Mucosa of rectum (tissue), 2 donors: ENCODE measurements at regions not wholly inside any gene's neighbourhood (a gene's known extent, or its start where the extent isn't known, plus 50 kb on each side); places are given as distances from the start of the nearest gene placed in this dataset.

Experiments used
- H3K27ac ChIP-seq, 2 donors: one replicate each; pipeline ENCODE4 v1.7.0; 2013; ENCODE audit warnings: inconsistent platforms in 2 of 2, low read depth in 2 of 2, low read length in 2 of 2
- H3K27me3 ChIP-seq, 2 donors: one replicate each; pipeline ENCODE4 v1.7.0; 2013; ENCODE audit warnings: low read length in 2 of 2; ENCODE audit not compliant: control insufficient read depth in 2 of 2, insufficient read depth in 2 of 2
- H3K36me3 ChIP-seq, 2 donors: one replicate each; pipeline ENCODE4 v1.7.0; 2013; ENCODE audit warnings: low read length in 2 of 2; ENCODE audit not compliant: control insufficient read depth in 2 of 2, insufficient read depth in 2 of 2
- H3K4me1 ChIP-seq, 2 donors: one replicate each; pipeline ENCODE4 v1.7.0; 2013; ENCODE audit warnings: low read length in 2 of 2, mild to moderate bottlenecking in 1 of 2; ENCODE audit not compliant: control insufficient read depth in 2 of 2, insufficient read depth in 2 of 2
- H3K4me3 ChIP-seq, 2 donors: one replicate each; pipeline ENCODE4 v1.7.0; 2013; ENCODE audit warnings: low read length in 2 of 2
- H3K9ac ChIP-seq, 2 donors: one replicate each; pipeline ENCODE4 v1.7.0; 2013; ENCODE audit warnings: low read length in 2 of 2, low read depth in 1 of 2, mild to moderate bottlenecking in 1 of 2
- H3K9me3 ChIP-seq, 2 donors: one replicate each; pipeline ENCODE4 v1.7.0; 2013; ENCODE audit warnings: low read length in 2 of 2; ENCODE audit not compliant: control insufficient read depth in 2 of 2
- donor health status: healthy.
- donor health status: Normal muscosa, but diverticular disease.

- Histone ChIP-seq H3K27ac (no peak overlapping the region), H3K9ac (no peak overlapping the region), H3K4me3 (no peak overlapping the region), H3K4me1 (no peaks in the 10 kb centered on the region), H3K27me3 (no peaks in the 10 kb centered on the region), H3K9me3 (no peaks in the 10 kb centered on the region), H3K36me3 (no peaks in the 10 kb centered on the region)
Measured at GRCh38 chr6:134529921-134530320, 212.0 kb upstream of the SGK1 start.

GRCh38 chr6:134529305-134529704 is 211.4 kb upstream of the SGK1 start:
- H3K4me1 ChIP-seq: no peaks in the 10 kb centered on the region
- H3K9ac ChIP-seq: no peak overlapping the region
- H3K36me3 ChIP-seq: no peaks in the 10 kb centered on the region
- no peak overlapping the region for H3K27ac ChIP-seq
- no peak overlapping the region for H3K4me3 ChIP-seq
- H3K9me3 ChIP-seq: no peaks in the 10 kb centered on the region
- no peaks in the 10 kb centered on the region for H3K27me3 ChIP-seq

- Histone ChIP-seq H3K9me3 (no peaks in the 10 kb centered on the region), H3K4me3 (no peak overlapping the region), H3K36me3 (no peaks in the 10 kb centered on the region), H3K27ac (no peak overlapping the region), H3K4me1 (no peaks in the 10 kb centered on the region), H3K9ac (no peak overlapping the region), H3K27me3 (no peaks in the 10 kb centered on the region)
Measured at GRCh38 chr6:134527108-134527787, 209.3 kb upstream of the SGK1 start.

- H3K27ac ChIP-seq: no peak overlapping the region
Measured at GRCh38 chr6:134525190-134525868, 207.4 kb upstream of the SGK1 start.

GRCh38 chr6:134523903-134524650 is 206.2 kb upstream of the SGK1 start:
- Histone ChIP-seq H3K27ac (no peak overlapping the region), H3K4me1 (no peaks in the 10 kb centered on the region), H3K9ac (no peak overlapping the region)

More at GRCh38 chr6:134525190-134525868, 207.4 kb upstream of the SGK1 start:
- no peaks in the 10 kb centered on the region for H3K27me3 ChIP-seq
- no peak overlapping the region for H3K4me3 ChIP-seq
- H3K9ac ChIP-seq: no peak overlapping the region
- H3K9me3 ChIP-seq: no peaks in the 10 kb centered on the region
- H3K36me3 ChIP-seq: no peaks in the 10 kb centered on the region
- H3K4me1 ChIP-seq: no peaks in the 10 kb centered on the region

GRCh38 chr6:134523051-134523450 is 205.1 kb upstream of the SGK1 start:
- Histone ChIP-seq H3K4me1 (no peaks in the 10 kb centered on the region), H3K4me3 (no peak overlapping the region), H3K9me3 (no peaks in the 10 kb centered on the region), H3K36me3 (no peaks in the 10 kb centered on the region), H3K27me3 (no peaks in the 10 kb centered on the region), H3K27ac (no peak overlapping the region), H3K9ac (no peak overlapping the region)

More at GRCh38 chr6:134523903-134524650, 206.2 kb upstream of the SGK1 start:
- Histone ChIP-seq H3K27me3 (no peaks in the 10 kb centered on the region), H3K36me3 (no peaks in the 10 kb centered on the region), H3K4me3 (no peak overlapping the region), H3K9me3 (no peaks in the 10 kb centered on the region)

GRCh38 chr6:134521116-134521501 is 203.2 kb upstream of the SGK1 start:
- Histone ChIP-seq H3K36me3 (no peaks in the 10 kb centered on the region), H3K4me1 (no peaks in the 10 kb centered on the region), H3K9ac (no peak overlapping the region), H3K27me3 (no peaks in the 10 kb centered on the region), H3K27ac (no peak overlapping the region), H3K4me3 (no peak overlapping the region), H3K9me3 (no peaks in the 10 kb centered on the region)

GRCh38 chr6:134520181-134521115 is 202.5 kb upstream of the SGK1 start:
- no peak overlapping the region for H3K4me3 ChIP-seq
- H3K27me3 ChIP-seq: no peaks in the 10 kb centered on the region
- no peaks in the 10 kb centered on the region for H3K9me3 ChIP-seq
- H3K9ac ChIP-seq: no peak overlapping the region
- H3K27ac ChIP-seq: no peak overlapping the region
- H3K4me1 ChIP-seq: no peaks in the 10 kb centered on the region
- no peaks in the 10 kb centered on the region for H3K36me3 ChIP-seq

GRCh38 chr6:134519465-134519864 is 201.6 kb upstream of the SGK1 start:
- Histone ChIP-seq H3K4me1 (no peaks in the 10 kb centered on the region), H3K27me3 (no peaks in the 10 kb centered on the region), H3K36me3 (no peaks in the 10 kb centered on the region), H3K9ac (no peak overlapping the region), H3K4me3 (no peak overlapping the region), H3K27ac (no peak overlapping the region), H3K9me3 (no peaks in the 10 kb centered on the region)
